ENCODE measurements at regions not wholly inside any gene's neighbourhood (a gene's known extent, or its start where the extent isn't known, plus 50 kb on each side); places are given as distances from the start of the nearest gene placed in this dataset.

- H3K9ac ChIP-seq (ENCODE audit: low read length), result no peak overlapping the region
- H2AFZ ChIP-seq (ENCODE audit: low read length), result no peak overlapping the region
- H3K27ac ChIP-seq (ENCODE audit: low read depth, low read length, poor library complexity, severe bottlenecking), result no peak overlapping the region
- no peaks in the 10 kb centered on the region for H3K27me3 ChIP-seq (ENCODE audit: insufficient read depth, low read length)
- no peak overlapping the region for H3K4me2 ChIP-seq (ENCODE audit: low read length)
- no peaks in the 10 kb centered on the region for H4K20me1 ChIP-seq (ENCODE audit: insufficient read depth, low read length)
- no peaks in the 10 kb centered on the region for H3K4me1 ChIP-seq (ENCODE audit: insufficient read depth, low read length, severe bottlenecking)
- no peaks in the 10 kb centered on the region for H3K9me3 ChIP-seq (ENCODE audit: low read length)
- H3K36me3 ChIP-seq (ENCODE audit: insufficient read depth, low read length), result no peaks in the 10 kb centered on the region
- no peak overlapping the region for H3K4me3 ChIP-seq (ENCODE audit: low read depth, low read length, poor library complexity, severe bottlenecking)
- no peaks in the 10 kb centered on the region for H3K79me2 ChIP-seq (ENCODE audit: insufficient read depth, low read length)
- TF ChIP-seq EZH2 (IDR thresholded peaks at IDR 0.05; ENCODE audit: borderline replicate concordance, low read length) (no peak), CTCF (IDR thresholded peaks at IDR 0.05; ENCODE audit: low read length) (no peak)
- H3K9me2 ChIP-seq (ENCODE audit: low read depth, low read length), result no peaks in the 10 kb centered on the region
- H3F3A ChIP-seq (ENCODE audit: insufficient read depth, low read length), result no peaks in the 10 kb centered on the region
These were observed 59.3 kb downstream of the EBLN2 start for GRCh38 chr3:73120710-73121109.

- Histone ChIP-seq H3K27ac (ENCODE audit: low read depth, low read length, poor library complexity, severe bottlenecking) (no peak overlapping the region), H3K36me3 (ENCODE audit: insufficient read depth, low read length) (no peaks in the 10 kb centered on the region), H3F3A (ENCODE audit: insufficient read depth, low read length) (no peaks in the 10 kb centered on the region), H3K4me3 (ENCODE audit: low read depth, low read length, poor library complexity, severe bottlenecking) (no peak overlapping the region), H3K27me3 (ENCODE audit: insufficient read depth, low read length) (no peaks in the 10 kb centered on the region), H3K4me2 (ENCODE audit: low read length) (no peak overlapping the region), H3K79me2 (ENCODE audit: insufficient read depth, low read length) (no peaks in the 10 kb centered on the region), H2AFZ (ENCODE audit: low read length) (no peak overlapping the region), H3K9me2 (ENCODE audit: low read depth, low read length) (no peaks in the 10 kb centered on the region), H3K9me3 (ENCODE audit: low read length) (no peaks in the 10 kb centered on the region), H3K4me1 (ENCODE audit: insufficient read depth, low read length, severe bottlenecking) (no peaks in the 10 kb centered on the region), H4K20me1 (ENCODE audit: insufficient read depth, low read length) (no peaks in the 10 kb centered on the region), H3K9ac (ENCODE audit: low read length) (no peak overlapping the region)
- TF ChIP-seq EZH2 (IDR thresholded peaks at IDR 0.05; ENCODE audit: borderline replicate concordance, low read length) (no peak), CTCF (IDR thresholded peaks at IDR 0.05; ENCODE audit: low read length) (no peak)
These were observed 60.3 kb downstream of the EBLN2 start for GRCh38 chr3:73121669-73122331.

GRCh38 chr3:73134034-73134433, 72.6 kb downstream of the EBLN2 start:
- Histone ChIP-seq H3F3A (ENCODE audit: insufficient read depth, low read length) (no peaks in the 10 kb centered on the region), H3K4me2 (ENCODE audit: low read length) (no peak overlapping the region), H3K79me2 (ENCODE audit: insufficient read depth, low read length) (no peaks in the 10 kb centered on the region), H2AFZ (ENCODE audit: low read length) (no peak overlapping the region), H3K9ac (ENCODE audit: low read length) (no peak overlapping the region), H3K36me3 (ENCODE audit: insufficient read depth, low read length) (no peaks in the 10 kb centered on the region), H3K4me1 (ENCODE audit: insufficient read depth, low read length, severe bottlenecking) (no peaks in the 10 kb centered on the region), H3K4me3 (ENCODE audit: low read depth, low read length, poor library complexity, severe bottlenecking) (no peak overlapping the region), H3K9me2 (ENCODE audit: low read depth, low read length) (no peaks in the 10 kb centered on the region), H3K9me3 (ENCODE audit: low read length) (no peaks in the 10 kb centered on the region), H3K27me3 (ENCODE audit: insufficient read depth, low read length) (peaks cover 5% of the 10 kb centered on the region; the same call in 1 of the 2 replicates), H4K20me1 (ENCODE audit: insufficient read depth, low read length) (no peaks in the 10 kb centered on the region), H3K27ac (ENCODE audit: low read depth, low read length, poor library complexity, severe bottlenecking) (no peak overlapping the region)
- TF ChIP-seq CTCF (IDR thresholded peaks at IDR 0.05; ENCODE audit: low read length) (no peak), EZH2 (IDR thresholded peaks at IDR 0.05; ENCODE audit: borderline replicate concordance, low read length) (no peak)
